Thyroid gland (tissue), 4 donors: ENCODE measurements at regions not wholly inside any gene's neighbourhood (a gene's known extent, or its start where the extent isn't known, plus 50 kb on each side); places are given as distances from the start of the nearest gene placed in this dataset.

Experiments
- DNase-seq, 2 donors: peaks; one replicate each; pipeline ENCODE4 v3.0.0-alpha.2; 2019
- H3K27ac ChIP-seq, 3 donors: fragments of 200-600 bp; sonication (generic); 1 replicate in 2 of 3; 2 replicates in 1 of 3; pipeline ENCODE4 v1.5.1; 2016 to 2019; ENCODE audit warnings: mild to moderate bottlenecking in 1 of 3, moderate library complexity in 1 of 3
- H3K27me3 ChIP-seq: fragments of 200-600 bp; sonication (generic); one replicate; pipeline ENCODE4 v1.5.1; 2019
- H3K36me3 ChIP-seq, 2 donors: fragments of 200-600 bp; sonication (generic); one replicate each; pipeline ENCODE4 v1.5.1; 2016 to 2019
- H3K4me1 ChIP-seq, 2 donors: fragments of 200-600 bp; sonication (generic); one replicate each; pipeline ENCODE4 v1.5.1; 2017 to 2019
- H3K4me3 ChIP-seq, 3 donors: fragments of 200-600 bp; sonication (generic); replicated peaks in 1 of 3; 1 replicate in 2 of 3; 2 replicates in 1 of 3; pipeline ENCODE4 v1.5.1; 2016; ENCODE audit warnings: mild to moderate bottlenecking in 1 of 3
- H3K9me3 ChIP-seq: fragments of 200-600 bp; sonication (generic); one replicate; pipeline ENCODE4 v1.5.1; 2017
- POLR2A ChIP-seq, 2 donors: fragments of 450-650 bp; IDR thresholded peaks; one replicate each; pipeline ENCODE4 v1.6.1; 2017; ENCODE audit warnings: antibody characterized with exemption in 2 of 2, mild to moderate bottlenecking in 2 of 2, moderate library complexity in 1 of 2
- WGBS, 2 donors: methylation state at CpG; one replicate each; pipeline ENCODE4 v1.1.5; 2017; 5-methylcytosine and 5-hydroxymethylcytosine counted together
- intact Hi-C: fragments of 100-400 bp; cut with DNase I; formaldehyde crosslinking; loops from one replicate; pipeline ENCODE4 v1.15.1; 2023
- TF ChIP-seq, protein P1 (sequence below), 6 experiments: fragments of 200-600 bp in 3 of 6; fragments of 450-650 bp in 3 of 6; sonication (generic) in 3 of 6; IDR thresholded peaks; one replicate each; pipeline ENCODE4 v1.5.1; 2016 to 2019; ENCODE audit warnings: antibody characterized with exemption in 6 of 6, mild to moderate bottlenecking in 2 of 6, inconsistent platforms in 1 of 6, moderate library complexity in 1 of 6

GRCh38 chr6:103672169-103672568 lies 1187.5 kb downstream of the HACE1 start:
- TF ChIP-seq POLR2A (IDR thresholded peaks at IDR 0.05), result no peak
- TF ChIP-seq, protein P1, sequence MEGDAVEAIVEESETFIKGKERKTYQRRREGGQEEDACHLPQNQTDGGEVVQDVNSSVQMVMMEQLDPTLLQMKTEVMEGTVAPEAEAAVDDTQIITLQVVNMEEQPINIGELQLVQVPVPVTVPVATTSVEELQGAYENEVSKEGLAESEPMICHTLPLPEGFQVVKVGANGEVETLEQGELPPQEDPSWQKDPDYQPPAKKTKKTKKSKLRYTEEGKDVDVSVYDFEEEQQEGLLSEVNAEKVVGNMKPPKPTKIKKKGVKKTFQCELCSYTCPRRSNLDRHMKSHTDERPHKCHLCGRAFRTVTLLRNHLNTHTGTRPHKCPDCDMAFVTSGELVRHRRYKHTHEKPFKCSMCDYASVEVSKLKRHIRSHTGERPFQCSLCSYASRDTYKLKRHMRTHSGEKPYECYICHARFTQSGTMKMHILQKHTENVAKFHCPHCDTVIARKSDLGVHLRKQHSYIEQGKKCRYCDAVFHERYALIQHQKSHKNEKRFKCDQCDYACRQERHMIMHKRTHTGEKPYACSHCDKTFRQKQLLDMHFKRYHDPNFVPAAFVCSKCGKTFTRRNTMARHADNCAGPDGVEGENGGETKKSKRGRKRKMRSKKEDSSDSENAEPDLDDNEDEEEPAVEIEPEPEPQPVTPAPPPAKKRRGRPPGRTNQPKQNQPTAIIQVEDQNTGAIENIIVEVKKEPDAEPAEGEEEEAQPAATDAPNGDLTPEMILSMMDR (IDR thresholded peaks at IDR 0.05), result no peak
- intact Hi-C loops, result no loop called here
- H3K27ac ChIP-seq, result no peak overlapping the region

DNA sequence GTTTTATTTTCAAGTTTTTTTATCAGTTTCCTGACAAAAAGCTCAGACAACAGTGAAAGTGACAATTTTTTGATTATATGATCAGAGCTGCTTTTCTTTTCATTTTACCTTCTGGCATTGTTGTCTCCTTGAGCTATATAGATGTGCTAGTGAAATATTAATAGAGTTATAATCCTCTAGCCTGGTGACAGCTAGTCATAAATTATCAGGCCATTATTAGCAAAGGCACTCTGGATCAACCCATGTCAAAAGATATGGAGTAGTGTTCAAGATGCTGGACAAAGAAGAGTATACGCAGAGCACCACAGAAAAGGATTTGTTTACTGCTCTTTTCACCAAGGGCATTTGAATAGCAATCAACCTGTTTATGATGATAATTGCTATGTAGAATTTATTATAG lies 1230.1 kb downstream of the HACE1 start:
- Histone ChIP-seq H3K36me3 (no peaks in the 10 kb centered on the region), H3K4me1 (no peaks in the 10 kb centered on the region), H3K9me3 (no peaks in the 10 kb centered on the region), H3K27ac (no peak overlapping the region), H3K4me3 (no peak overlapping the region), H3K27me3 (no peaks in the 10 kb centered on the region)
- 96% methylated on average over 1 of the region's 1 CpG for WGBS, 2 donors
- intact Hi-C loops, result no loop called here
- no peak for DNase-seq
- TF ChIP-seq POLR2A (IDR thresholded peaks at IDR 0.05), result no peak
- TF ChIP-seq, protein P1 (IDR thresholded peaks at IDR 0.05), result no peak

More at GRCh38 chr6:103672169-103672568, 1187.5 kb downstream of the HACE1 start:
- no peaks in the 10 kb centered on the region for H3K9me3 ChIP-seq
- peaks cover 0 to 3% of the 10 kb centered on the region in 2 donors for H3K4me1 ChIP-seq
- H3K36me3 ChIP-seq, result no peaks in the 10 kb centered on the region
- 87 to 89% methylated on average over 1 of the region's 1 CpG for WGBS, 2 donors
- no peak for DNase-seq
- no peak overlapping the region for H3K4me3 ChIP-seq
- H3K27me3 ChIP-seq, result no peaks in the 10 kb centered on the region

DNA sequence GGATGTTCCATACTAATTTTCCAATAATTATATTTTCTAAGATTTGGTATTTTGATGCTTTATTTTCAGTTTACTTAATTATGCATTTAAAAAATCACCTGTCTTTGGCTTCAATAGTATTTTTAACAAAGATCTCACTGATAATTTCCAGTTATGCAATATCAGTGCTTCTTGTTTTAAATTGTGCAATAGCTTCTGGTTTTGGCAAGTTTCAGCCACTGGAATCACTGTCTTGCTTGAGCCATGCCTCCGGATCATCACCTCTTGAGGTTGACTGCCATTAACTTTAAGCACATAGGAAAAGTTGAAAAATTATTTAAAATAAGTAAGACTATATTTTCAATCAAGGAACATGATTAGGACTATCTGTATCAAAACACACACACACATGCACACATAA lies 1242.1 kb downstream of the HACE1 start:
- Histone ChIP-seq H3K9me3 (no peaks in the 10 kb centered on the region), H3K36me3 (no peaks in the 10 kb centered on the region), H3K27ac (no peak overlapping the region), H3K4me1 (no peaks in the 10 kb centered on the region), H3K4me3 (no peak overlapping the region), H3K27me3 (no peaks in the 10 kb centered on the region)
- no peak for DNase-seq
- 91% methylated on average over 1 of the region's 1 CpG for WGBS, 2 donors
- no peak for TF ChIP-seq POLR2A (IDR thresholded peaks at IDR 0.05)
- TF ChIP-seq, protein P1 (IDR thresholded peaks at IDR 0.05), result no peak
- intact Hi-C loops, result no loop called here

GRCh38 chr6:103587722-103588121 lies 1272.0 kb downstream of the HACE1 start:
- Histone ChIP-seq H3K4me1 (no peaks in the 10 kb centered on the region), H3K27me3 (no peaks in the 10 kb centered on the region), H3K36me3 (no peaks in the 10 kb centered on the region), H3K4me3 (no peak overlapping the region), H3K27ac (no peak overlapping the region), H3K9me3 (no peaks in the 10 kb centered on the region)
- 67 to 80% methylated on average over 3 of the region's 3 CpGs for WGBS, 2 donors
- TF ChIP-seq, protein P1 (IDR thresholded peaks at IDR 0.05), result no peak
- TF ChIP-seq POLR2A (IDR thresholded peaks at IDR 0.05), result no peak
- intact Hi-C loops, result no loop called here
- no peak for DNase-seq

DNA sequence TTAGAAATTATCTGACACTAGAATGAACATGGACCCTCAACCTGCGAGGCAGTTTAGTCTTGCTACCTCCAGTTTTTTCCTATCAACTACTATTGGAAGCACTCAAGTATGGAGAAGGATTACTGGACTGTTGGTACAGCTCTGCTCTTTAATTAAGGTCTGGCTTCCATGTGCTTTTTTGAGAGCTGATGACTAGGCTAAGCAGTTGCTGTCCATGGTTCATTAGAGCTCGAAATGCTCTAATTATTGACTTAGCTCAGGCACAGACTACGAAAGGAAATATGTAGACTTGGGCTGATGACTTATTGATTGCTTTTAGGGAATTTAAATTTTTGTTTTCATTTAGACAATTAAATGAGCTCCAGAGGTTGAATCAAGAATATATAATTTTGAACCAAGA lies 1281.6 kb downstream of the HACE1 start:
- Histone ChIP-seq H3K27ac (no peak overlapping the region), H3K27me3 (no peaks in the 10 kb centered on the region), H3K9me3 (no peaks in the 10 kb centered on the region), H3K36me3 (no peaks in the 10 kb centered on the region), H3K4me1 (no peaks in the 10 kb centered on the region), H3K4me3 (no peak overlapping the region)
- WGBS, 2 donors, result 30 to 58% methylated on average over 3 of the region's 3 CpGs
- intact Hi-C loops, result no loop called here
- TF ChIP-seq, protein P1 (IDR thresholded peaks at IDR 0.05), result no peak
- no peak for TF ChIP-seq POLR2A (IDR thresholded peaks at IDR 0.05)
- DNase-seq, result no peak
